T47D (cell line): ENCODE measurements at regions not wholly inside any gene's neighbourhood (a gene's known extent, or its start where the extent isn't known, plus 50 kb on each side); places are given as distances from the start of the nearest gene placed in this dataset.
A peak's percentile ranks its signal among the peaks of the same experiment; 100 is the strongest.

ENCODE experiments used
- DNase-seq, 2 experiments: peaks; one replicate each; pipeline versions ENCODE4 v3.0.0 to v3.0.0-alpha.2; 2011 to 2012; ENCODE audit warnings: low read depth in 1 of 2, low spot score in 1 of 2
- JUND ChIP-seq: IDR thresholded peaks from 2 replicates; pipeline ENCODE4 v1.6.1; 2012; ENCODE audit warnings: low read depth
- in situ Hi-C: cut with HindIII; loops from 2 replicates; pipeline ENCODE4 v1.10.0; 2016; ENCODE audit warnings: low sequenced_read_pairs, low pct_unique_long_range_greater_than_20kb

DNA sequence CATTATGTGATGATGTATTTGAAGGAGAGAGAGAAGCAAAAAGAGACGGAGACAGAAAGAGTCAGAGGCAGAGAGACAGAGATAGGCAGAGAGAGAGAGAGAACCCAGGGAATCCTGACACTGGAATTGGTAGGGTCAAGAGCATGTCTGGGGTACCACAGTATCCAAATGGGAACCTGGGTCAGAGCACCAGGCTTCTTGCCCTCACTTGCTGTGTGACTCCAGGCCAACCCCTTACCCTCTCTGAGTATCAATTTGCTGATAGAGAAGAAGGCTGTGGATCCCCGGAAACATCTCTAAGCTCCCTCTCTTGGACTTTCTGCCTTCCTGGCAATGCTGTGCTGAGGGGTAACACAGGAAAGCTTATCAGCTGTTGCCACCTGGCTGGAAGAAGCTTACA lies 385.3 kb upstream of the SULF2 start:
- TF ChIP-seq JUND = no peak
- no peak for DNase-seq
- in situ Hi-C loops = no loop called here

DNA sequence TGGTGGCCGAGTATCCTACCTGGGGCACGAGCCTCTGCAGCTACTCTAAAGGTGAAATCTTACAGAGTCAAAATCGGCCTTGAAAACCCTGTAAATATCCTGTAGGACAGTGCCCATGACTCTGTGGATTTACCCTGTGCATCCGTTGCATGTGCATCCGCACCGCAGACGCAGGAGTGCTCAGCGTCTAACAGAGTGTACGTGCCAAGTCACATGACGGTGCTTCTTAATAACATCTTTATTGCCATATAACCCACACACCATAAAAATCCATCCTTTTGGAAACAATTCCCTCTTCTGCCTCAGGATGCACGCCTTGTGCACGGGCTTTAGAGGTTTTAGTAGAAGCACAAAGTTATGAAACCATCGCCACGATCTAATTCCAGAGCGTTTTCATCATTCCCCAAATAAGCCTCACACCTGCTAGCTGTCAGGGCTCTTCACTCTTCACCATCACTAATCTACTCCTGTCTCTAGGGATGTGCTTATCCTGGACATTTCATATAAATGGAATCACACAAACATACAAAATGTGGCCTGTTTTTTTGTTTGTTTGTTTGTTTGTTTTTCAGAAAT lies 384.5 kb upstream of the SULF2 start:
- in situ Hi-C loops = no loop called here
- TF ChIP-seq JUND = no peak
- DNase-seq = peak in 1 of 2 experiments; percentile 33

DNA sequence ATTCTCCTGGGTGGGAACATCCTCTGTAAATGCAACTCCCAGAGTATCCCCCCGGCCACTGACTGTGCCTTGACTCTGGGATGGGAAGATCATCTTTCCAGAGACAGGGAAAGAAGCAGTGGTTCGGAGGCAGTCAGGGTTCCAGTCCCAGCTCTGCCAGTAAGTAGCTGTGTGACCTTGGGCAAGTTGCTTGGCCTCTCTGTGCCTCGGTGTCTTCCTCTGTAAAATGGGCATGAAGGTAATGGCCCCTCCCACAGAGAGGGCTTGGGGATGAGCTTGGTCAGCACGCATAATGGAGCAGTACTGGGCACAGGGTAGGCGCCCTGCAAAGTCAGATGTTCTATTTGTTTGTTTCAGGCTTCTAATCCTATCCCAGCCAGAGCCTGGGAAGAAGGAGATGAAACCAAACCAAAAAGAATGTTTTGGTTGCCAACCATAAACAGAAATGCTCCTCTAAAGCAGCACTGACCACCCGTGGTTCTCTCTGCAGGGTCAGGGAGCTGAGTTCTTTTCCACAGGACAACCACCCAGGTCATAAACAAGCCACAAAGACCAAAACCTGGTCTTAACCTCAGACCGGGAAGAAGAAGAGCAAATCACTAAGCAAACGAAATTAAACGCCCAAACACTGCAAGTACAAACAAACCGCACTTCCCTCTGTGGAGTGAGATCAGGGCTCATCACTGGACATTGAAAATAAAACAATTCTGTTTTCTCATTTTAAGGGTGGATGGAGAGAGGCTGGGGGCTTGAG lies 381.0 kb upstream of the SULF2 start:
- in situ Hi-C loops = no loop called here
- peak in 1 of 2 experiments; percentile 42 for DNase-seq
- no peak for TF ChIP-seq JUND

DNA sequence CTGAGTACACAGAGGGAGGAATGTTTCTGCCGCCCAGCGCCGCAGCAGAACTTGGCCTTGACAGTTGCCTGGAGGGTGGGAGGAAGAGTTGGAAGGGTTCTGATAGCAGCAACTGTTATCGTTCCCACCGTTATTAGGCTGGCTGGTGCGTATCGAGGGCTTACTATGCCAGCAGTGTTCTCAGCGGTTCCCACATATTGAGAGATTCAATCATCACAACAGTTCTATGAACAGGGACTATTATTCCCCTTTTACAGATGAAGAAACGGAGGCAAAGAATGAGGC lies 380.1 kb upstream of the SULF2 start:
- no peak for DNase-seq
- in situ Hi-C loops = no loop called here
- TF ChIP-seq JUND = no peak

DNA sequence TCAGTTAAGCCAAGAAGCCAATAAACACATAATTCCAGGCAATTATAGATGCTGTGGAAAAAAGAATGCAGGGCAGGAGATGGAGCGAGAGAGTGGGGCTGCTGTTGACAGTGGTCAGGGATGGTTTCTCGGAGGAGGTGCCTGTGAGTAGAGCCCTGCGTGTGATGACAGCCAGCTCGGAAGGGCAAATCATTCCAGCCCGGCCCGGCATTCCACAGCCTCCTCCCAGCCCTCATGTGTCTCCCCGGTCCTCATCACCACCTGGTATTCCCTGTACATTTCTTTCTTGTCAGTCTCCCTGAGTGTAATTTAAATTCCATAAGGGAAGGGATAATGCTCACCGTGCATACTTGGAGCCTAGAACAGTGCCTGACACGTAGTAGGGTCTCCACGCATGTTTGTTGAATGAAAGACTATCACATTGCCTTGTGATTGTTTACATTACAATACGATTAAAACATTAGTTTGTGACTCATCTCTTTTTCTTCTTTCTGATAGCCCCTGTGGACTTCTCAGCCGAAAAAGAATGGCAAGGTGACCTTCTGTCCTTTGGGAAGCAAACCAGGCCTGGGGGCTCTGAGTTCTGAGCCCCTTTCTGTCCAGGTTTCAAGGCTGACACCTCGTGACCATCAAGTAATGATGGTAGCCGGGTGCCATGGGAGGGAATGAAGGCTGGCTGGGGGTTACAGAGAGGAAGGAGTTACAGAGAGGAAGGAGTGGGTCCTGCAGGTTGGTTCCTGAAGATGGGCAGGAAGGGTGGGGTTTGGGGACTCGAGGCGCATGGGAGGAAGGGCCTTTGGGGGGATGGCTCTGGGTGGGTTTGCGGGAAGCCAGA lies 379.5 kb upstream of the SULF2 start:
- in situ Hi-C loops = no loop called here
- TF ChIP-seq JUND = no peak
- DNase-seq = no peak

DNA sequence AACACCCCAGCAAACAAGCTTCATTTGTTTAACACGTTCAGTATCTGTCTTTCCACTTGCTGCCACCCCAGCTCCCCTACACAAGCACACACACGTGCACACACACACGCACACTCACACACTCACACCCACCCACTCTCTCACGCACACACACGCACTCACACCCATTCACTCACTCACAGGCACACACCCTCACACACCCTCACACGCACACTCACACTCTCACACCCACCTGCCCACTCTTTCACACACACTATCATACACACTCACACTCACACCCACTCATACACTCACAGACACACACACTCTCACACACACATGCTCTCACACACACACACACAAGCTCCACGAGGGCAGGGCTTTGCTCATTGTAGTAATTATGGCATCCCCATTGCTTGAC lies 378.8 kb upstream of the SULF2 start:
- no peak for TF ChIP-seq JUND
- in situ Hi-C loops = no loop called here
- DNase-seq = no peak

DNA sequence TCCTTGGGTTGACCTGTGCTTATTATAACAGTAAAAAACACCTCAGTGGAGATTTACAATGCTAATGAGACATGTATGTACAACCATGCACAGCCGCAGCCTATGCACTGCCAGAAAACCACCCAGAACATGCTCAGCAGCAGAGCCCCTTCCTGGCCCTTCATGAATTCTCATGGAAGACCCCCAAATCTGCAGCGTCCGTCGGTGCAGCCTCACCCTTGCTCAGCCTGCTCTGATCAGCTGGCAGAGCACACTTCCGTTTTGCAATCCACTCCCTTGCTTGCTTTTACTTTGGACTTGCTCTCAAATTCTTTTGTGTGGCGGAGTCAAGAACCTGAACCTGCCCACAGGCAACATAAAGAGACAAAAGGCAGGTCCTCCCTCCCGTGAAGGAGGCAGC lies 378.2 kb upstream of the SULF2 start:
- TF ChIP-seq JUND = no peak
- DNase-seq = peak in 1 of 2 experiments; percentile 51
- in situ Hi-C loops = no loop called here

DNA sequence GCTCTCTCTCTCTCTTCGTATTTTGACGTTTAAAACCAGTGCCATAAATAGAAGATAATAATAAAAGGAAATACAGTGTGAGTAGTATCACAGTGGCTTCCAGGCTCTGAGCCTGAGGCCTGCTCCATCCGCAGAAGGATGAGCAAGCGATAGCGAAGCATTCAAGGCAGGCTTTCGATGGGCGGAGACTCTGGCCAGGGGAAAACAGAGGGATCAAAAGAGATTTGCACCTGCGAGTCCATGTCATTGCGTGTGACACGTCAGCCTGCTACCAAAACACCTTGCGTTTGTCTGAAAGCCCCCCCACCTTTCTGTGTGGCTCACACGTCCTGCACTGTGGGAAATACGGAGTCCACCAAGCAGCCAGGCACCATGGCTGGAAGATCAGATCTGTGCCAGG lies 377.3 kb upstream of the SULF2 start:
- in situ Hi-C loops = no loop called here
- DNase-seq = no peak
- no peak for TF ChIP-seq JUND

DNA sequence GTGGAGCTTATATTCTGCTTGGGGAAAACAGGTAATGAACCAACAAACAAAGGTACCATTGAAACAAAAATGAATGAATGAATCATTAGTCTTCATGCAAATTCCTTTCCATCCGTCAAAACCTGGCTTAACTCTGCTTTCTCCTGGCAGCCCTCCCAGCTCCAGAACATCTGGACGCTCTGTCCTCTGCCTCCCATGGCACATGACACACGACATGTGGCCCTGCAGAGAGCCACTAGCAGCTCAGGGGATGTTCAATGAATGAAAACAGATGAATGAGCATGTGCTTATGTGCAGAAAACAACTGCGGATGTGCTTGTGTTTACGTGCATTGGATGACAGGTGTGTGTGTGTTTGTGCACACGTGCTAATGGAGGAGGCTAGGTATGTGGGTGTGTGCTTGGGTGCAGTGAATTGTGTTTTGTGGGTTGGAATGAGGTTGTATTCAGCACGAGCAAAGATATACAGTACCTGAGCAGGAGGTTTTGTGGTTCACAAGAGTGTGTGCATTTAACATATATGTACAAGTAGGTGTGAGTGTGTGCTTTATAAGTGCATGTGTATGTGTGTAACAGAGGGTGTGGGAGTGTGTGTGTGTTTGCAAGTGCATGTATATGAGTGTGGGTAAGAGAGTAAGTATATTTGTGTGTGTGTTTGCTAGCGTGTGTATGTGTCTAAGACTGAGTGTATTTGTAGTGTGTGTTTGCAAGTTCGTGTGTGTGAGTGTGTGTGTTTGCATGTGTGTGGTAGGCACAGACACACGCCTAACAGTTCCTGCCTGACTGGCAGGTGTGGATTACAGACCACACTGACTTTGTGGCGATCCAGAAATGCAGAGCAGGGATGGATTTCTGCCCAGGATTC lies 374.1 kb upstream of the SULF2 start:
- no peak for TF ChIP-seq JUND
- in situ Hi-C loops = no loop called here
- DNase-seq = no peak

DNA sequence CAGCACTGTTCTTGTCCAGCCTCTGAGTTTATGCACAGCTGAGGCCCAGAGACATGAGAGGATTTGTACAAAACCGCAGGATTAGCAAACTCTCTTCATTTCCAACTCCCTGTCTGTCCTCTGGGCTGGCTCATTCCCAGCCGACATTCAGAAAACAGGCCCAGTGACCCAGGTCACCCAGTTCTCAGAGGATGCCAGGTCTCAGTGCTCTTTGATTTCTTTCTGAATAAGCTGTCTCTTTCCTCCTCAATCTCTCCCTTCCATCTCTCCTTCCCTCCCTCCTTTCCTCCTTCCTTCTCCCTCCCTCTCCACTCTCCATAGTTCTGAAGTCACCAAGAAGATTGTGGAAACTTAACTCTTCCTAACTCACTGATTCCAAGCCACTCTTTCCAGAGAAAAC lies 372.7 kb upstream of the SULF2 start:
- DNase-seq = peak in 1 of 2 experiments; percentile 90
- in situ Hi-C loops = no loop called here
- TF ChIP-seq JUND = no peak; the same call in 1 of the 2 replicates

DNA sequence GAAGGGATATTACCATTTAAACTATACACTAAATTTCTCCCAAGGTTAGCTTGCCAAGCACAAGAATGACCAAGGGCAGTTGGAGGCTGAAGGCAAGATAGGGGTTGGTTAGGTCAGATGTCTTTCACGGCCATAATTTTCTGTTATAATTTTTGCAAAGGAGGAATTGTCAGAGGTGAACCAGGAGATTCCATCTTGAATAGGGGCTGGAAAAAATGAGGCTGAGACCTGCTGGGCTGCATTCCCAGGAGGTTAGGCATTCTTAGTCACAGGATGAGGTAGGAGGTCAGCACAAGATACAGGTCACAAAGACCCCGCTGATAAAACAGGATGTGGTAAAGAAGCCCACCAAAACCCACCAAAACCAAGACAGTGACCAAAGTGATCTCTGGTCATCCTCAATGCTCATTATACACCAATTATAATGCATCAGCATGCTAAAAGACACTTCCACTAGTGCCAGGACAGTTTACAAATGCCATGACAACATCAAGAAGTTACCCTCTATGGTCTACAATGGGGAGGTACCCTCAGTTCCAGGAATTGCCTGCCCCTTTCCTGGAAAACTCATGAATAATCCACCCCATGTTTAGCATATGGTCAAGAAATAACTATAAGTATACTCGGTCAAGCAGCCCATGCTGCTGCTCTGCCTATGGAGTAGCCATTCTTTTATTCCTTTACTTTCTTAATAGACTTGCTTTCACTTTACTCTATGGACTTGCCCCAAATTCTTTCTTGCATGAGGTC lies 371.8 kb upstream of the SULF2 start:
- DNase-seq = no peak
- in situ Hi-C loops = no loop called here
- TF ChIP-seq JUND = no peak

DNA sequence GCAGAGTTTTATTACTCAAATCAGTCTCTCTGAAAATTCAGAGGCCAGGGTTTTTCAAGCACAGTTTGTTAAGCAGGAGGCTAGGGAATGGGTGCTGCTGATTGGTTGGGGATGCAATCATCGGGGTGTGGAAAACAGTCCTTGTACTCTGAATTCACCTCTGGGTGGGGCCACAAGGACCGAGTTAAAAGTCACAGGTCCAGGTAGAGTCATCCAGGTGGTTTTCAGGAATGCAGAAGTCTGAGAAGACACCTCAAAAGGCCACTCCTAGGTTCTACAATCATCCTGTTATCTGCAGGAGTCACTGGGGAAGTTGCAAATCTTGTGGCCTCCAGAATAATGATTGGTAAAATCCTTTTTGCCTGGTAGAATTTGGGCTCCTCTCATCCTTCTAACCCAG lies 371.2 kb upstream of the SULF2 start:
- DNase-seq = no peak
- in situ Hi-C loops = no loop called here
- no peak for TF ChIP-seq JUND
